ENCODE measurements at regions not wholly inside any gene's neighbourhood (a gene's known extent, or its start where the extent isn't known, plus 50 kb on each side); places are given as distances from the start of the nearest gene placed in this dataset.
A peak's percentile ranks its signal among the peaks of the same experiment; 100 is the strongest.

GRCh38 chr21:22438428-22439086 is 1440.3 kb downstream of the NCAM2 start:
- DNase-seq: no peak

GRCh38 chr21:22444990-22445389 is 1446.8 kb downstream of the NCAM2 start:
- DNase-seq: no peak

- DNase-seq: no peak
Observed at GRCh38 chr21:22450507-22450906, 1452.3 kb downstream of the NCAM2 start.

- no peak for DNase-seq
Observed at GRCh38 chr21:22456241-22456640, 1458.0 kb downstream of the NCAM2 start.

GRCh38 chr21:22468893-22469292 is 1470.7 kb downstream of the NCAM2 start:
- DNase-seq: no peak

GRCh38 chr21:22474403-22474802 is 1476.2 kb downstream of the NCAM2 start:
- no peak for DNase-seq

GRCh38 chr21:22476214-22476613 is 1478.0 kb downstream of the NCAM2 start:
- no peak for DNase-seq

GRCh38 chr21:22476726-22477646 is 1478.8 kb downstream of the NCAM2 start:
- DNase-seq: peak; percentile 4

GRCh38 chr21:22490049-22490448 is 1491.8 kb downstream of the NCAM2 start:
- no peak for DNase-seq

GRCh38 chr21:22516230-22516629 is 1518.0 kb downstream of the NCAM2 start:
- no peak for DNase-seq

GRCh38 chr21:22535630-22536029 is 1537.4 kb downstream of the NCAM2 start:
- DNase-seq: no peak

GRCh38 chr21:22536509-22536908 is 1538.3 kb downstream of the NCAM2 start:
- no peak for DNase-seq

- DNase-seq: no peak
Observed at GRCh38 chr21:22544747-22545146, 1546.5 kb downstream of the NCAM2 start.

GRCh38 chr21:22552390-22552789 is 1554.2 kb downstream of the NCAM2 start:
- DNase-seq: no peak

- no peak for DNase-seq
Observed at GRCh38 chr21:22554690-22555316, 1556.6 kb downstream of the NCAM2 start.

GRCh38 chr21:22556829-22557228 is 1558.6 kb downstream of the NCAM2 start:
- no peak for DNase-seq

- no peak for DNase-seq
Observed at GRCh38 chr21:22561946-22562345, 1563.7 kb downstream of the NCAM2 start.

GRCh38 chr21:22573834-22574233 is 1575.6 kb downstream of the NCAM2 start:
- no peak for DNase-seq

GRCh38 chr21:22575165-22575584 is 1577.0 kb downstream of the NCAM2 start:
- peak; percentile 34 for DNase-seq

GRCh38 chr21:22579741-22580140 is 1581.5 kb downstream of the NCAM2 start:
- no peak for DNase-seq

- DNase-seq: no peak
Observed at GRCh38 chr21:22582026-22582425, 1583.8 kb downstream of the NCAM2 start.

- DNase-seq: no peak
Observed at GRCh38 chr21:22584308-22584707, 1586.1 kb downstream of the NCAM2 start.

- no peak for DNase-seq
Observed at GRCh38 chr21:22585558-22585957, 1587.3 kb downstream of the NCAM2 start.
